ENCODE measurements at regions not wholly inside any gene's neighbourhood (a gene's known extent, or its start where the extent isn't known, plus 50 kb on each side); places are given as distances from the start of the nearest gene placed in this dataset.
"Not testable (repeated sequence)": the region's sequence is repeated elsewhere in the genome, so short reads cannot be mapped to it uniquely, and the experiment has no call there.

DNA sequence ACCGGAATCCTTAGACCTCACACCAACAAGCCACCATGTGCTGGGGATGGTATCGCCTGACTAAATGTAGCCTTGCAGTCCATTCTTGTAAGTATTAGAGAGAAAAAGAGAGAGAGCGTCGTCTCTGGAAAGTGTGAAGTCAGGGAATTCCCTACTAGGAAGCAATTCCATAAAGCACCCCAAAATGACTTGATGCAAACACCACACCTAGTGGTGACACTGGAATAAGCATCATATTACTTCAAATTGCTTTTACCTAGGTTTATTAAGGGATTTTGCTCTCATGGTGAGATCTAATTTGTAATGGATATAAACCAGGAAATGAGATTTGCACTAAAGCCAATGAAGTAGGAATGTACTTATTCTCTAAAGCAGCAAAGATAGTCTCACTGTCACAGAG is 111.4 kb upstream of the METTL9 start:
- not testable (repeated sequence) for DNase-seq

DNA sequence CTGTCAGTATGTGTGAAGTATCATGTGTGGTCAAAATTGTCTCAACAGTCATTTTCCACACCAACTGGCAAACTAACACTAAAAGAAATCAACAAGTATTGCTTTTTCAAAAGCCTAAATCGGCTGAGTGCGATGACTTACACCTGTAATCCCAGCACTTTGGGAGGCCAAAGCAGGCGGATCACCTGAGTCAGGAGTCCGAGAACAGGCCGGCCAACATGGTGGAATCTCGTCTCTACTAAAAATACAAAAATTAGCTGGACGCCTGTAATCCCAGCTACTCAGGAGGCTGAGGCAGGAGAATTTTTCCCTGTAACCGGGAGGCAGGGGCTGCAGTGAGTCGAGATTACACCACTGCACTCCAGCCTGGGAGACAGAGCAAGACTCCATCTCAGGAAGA is 100.3 kb upstream of the METTL9 start:
- not testable (repeated sequence) for DNase-seq

DNA sequence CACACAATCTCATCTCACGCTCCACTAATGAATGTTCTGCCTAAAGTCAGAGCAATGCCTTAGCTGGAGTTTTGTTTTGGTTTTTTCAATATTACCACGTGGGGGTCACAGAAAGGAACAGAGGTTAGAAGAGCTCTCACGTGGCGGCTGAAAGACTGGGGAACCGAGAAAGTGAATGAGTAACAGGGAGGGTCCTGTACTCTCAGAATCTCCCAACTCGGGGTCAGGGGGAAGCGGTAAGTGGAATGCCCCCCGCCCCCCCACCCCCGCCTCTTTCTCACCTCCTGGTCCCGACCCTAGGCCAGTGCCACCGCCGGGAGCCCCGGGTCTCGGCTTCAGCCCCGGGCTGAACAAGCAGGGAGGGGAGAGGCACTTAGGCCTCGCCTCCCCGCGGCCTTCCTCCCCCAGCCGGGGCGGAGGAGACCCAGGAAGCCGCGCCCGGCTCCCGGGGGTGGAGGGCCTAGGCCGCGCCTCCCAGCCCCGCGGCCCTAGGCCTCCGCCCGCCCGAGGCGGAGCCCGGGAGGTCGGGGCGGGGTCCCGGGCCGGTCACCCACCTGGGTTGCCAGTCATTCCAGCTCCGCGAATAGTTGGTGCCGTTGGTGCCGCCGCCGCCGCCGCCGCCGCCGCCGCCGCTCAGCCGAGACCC is 98.0 kb upstream of the METTL9 start:
- DNase-seq = not testable (repeated sequence)

DNA sequence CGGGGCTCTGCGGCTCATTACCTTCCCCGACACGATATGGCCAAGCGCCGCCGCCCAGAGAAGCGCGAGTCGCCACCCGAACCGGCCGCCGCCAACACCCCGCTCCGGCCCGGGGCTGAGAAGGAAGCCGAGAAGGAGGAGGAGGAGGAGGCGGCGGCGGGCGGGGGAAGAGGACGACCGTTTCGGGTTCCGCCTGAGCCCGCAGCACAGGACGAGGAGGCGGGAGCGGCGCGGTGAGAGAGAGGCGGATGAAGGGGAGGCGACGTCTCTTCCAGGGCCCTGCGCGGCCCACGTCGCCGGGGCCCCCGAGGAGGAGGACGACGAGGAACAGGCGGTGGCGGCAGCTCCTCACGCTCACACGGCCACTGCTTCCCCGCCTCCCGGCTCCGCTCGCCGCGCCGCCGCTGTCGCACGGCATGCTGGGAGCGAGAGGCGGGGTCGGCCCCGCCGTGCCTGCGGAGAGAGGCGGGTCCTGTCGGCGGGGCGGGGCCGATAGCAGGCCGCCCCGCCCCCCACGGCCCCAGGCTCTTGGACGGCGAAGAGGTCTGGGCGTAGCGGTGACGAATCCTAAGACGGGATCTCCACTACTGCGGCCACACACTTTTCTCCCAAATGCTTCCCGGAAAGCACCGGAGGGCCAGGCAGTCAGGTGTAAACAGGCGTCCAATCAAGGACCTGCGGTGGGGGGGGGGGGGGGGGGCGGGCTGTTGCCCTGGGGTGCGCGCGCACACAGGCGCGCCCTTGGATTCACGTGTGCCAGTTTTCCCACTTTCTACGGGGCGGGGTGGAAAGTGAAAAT is 97.3 kb upstream of the METTL9 start:
- DNase-seq = peak; percentile 89

DNA sequence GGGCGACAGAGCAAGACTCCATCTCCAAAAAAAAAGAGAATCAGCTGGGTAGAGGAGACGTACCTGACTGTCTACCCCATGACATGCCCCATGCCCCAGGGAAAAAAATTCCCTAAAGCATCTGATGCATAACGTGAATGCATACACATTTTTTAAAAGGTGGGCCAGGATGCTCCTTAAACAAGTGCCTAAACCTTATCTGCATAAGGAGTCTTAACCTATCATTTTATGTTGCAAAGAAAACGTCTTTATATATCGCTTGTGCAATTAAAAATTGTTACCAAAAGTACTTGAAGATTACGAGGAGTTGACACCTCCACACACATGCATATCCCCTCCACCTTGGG is 95.8 kb upstream of the METTL9 start:
- not testable (repeated sequence) for DNase-seq

DNA sequence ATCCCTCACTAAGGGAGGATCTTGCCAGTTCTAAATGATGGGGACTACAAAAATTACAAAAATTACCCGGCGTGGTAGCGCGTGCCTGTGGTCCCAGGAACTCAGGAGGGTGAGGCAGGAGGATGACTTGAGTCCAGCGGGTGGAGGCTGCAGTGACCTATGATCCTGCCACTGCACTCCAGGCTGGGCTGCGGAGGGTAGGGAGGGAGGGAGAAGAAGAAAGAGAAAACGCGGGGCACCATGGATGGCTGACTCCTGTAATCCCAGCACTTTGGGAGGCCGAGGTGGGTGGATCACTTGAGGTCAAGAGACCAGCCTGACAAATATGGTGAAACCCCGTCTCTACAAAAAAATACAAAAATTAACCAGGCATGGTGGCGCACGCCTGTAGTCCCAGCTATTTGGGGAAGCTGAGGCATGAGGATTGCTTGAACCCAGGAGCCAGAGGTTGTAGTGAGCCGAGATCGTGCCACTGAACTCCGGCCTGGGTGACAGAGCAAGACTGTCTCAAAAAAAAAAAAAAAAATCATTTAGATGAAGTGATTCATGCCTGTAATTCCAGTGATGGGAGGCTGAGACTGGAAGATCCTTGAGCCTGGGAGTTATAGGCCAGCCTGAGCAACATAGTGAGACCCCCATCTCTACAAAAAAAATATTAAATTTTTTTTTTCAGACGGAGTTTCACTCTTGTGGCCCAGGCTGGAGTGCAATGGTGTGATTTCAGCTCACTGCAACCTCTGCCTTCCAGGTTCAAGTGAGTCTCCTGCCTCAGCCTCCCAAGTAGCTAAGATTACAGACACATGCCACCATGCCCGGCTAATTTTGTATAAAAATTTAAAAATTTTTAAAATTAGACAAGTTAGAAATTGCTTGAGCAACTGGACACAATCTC is 95.2 kb upstream of the METTL9 start:
- DNase-seq = not testable (repeated sequence)

DNA sequence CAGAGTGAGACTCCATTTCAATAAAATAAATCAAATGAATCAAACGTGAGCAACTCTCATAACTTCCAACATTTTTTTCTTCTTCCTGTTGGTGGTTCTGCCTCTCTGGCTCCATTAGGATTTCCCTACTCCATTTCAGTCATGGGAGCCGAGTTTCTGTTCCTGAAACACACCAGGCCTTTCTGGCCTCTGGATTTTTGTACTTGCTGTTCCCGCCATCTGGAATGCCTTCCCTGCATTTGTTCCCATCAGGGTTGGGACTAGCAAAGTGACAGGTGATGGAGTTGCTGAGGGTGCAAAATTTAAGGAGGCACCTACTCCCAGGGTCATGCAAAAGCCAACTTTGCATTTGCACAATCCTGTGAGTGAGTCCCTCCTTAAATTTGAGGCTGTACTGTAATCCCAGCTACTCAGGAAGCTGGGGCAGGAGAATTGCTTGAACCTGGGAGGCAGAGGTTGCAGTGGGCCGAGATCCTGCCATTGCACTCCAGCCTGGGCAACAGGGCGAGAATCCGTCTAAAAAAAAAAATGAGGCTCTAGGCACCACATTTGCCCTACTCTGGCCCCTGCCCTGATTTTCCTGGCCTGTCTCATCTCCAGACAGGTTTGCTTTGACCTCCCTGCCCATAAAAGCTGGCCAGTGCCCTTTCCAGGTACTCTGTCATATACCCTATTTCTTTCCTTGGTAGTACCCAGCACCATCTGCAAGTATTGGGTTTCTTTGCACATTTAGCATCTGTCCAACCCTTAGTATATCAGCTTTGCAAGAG is 93.4 kb upstream of the METTL9 start:
- DNase-seq = not testable (repeated sequence)

DNA sequence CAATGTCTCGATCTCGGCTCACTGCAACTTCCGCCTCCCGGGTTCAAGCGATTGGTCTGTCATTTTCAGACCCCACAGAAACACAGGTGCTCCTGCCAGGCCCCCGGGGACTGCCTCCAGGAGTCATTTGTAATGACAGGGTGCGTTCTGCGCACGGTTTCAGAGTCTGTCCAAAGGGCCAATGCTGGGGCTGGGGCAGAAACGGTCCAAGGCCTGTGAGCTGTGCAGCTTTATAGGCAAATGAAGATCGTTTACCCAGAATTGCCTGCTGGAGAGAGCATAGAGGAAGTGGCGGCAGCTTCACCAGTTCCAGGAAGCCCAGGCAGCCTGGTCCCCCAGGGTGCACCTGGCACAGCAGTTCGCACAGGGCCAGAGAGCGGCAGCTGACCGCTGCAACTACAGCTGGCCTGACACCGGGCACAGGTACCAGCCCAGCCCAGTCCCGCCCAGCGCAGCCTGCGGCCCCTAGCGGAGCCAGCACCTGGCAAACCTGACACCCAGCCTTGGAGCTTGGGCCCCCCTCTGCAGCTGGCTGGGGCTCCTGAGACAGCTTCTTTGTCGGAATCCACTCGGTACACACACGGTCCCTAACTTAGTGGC is 92.4 kb upstream of the METTL9 start:
- not testable (repeated sequence) for DNase-seq

DNA sequence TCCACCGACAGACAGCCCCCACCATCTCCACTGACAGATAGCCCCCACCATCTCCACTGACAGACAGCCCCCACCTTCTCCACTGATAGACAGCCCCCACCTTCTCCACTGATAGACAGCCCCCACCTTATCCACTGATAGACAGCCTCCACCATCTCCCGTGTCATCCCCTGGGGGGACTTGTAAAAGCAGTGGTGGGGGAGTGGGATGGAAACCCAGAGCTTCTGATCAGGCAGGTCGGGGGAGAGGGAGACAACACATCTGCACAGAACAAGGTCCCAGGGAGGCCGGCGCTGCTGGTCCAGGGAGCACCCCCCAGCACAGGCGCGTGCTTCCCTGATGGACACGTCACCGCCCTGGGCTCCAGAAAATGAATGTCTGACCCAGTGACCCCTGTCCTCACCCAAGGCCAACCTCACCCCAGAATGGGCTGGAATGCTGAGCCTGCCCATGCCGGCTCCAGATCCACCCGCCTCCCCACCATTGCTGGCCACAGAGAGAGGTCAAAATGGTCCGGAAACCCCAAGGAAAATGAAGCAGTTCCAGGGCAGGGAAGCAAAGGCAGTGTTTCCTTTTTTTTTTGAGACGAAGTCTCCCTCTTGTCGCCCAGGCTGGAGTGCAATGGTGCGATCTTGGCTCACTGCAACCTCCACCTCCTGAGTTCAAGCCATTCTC is 91.6 kb upstream of the METTL9 start:
- not testable (repeated sequence) for DNase-seq

DNA sequence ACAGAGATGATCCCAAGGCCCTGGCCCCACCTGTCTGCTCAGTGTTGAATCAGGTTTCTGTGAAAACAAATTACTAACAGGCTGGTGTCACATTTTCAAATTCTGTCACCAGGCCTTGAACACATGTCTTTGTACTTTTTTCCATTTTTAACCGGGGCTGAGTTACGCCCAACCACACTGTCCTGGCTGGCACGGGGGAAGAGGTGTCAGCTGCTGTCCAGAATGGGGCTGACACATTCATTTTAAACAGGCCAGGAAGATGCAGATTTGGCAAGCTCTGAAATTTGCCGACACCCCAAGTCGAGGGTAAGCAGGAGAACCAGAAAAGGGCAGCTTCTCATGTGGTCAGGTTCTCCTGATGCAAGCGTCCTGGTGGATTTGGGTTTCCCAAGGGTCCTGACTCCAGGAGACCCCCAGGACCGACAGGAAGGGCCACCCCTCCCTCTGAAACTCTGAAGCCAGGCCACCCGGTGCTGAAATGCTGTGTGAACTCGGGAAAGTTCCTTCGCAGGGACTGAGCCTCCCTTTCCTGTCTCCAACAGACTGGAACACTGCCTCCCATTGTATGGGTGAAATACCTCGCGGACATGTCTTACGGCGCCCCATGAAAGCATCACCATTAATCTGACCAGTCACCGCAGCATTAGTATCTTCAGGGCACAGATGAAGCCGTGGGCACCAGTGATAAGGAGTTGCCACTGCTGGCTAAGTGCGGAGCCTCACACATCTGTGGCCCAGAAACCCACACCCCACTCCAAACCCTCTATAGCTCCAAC is 90.5 kb upstream of the METTL9 start:
- DNase-seq = not testable (repeated sequence)

DNA sequence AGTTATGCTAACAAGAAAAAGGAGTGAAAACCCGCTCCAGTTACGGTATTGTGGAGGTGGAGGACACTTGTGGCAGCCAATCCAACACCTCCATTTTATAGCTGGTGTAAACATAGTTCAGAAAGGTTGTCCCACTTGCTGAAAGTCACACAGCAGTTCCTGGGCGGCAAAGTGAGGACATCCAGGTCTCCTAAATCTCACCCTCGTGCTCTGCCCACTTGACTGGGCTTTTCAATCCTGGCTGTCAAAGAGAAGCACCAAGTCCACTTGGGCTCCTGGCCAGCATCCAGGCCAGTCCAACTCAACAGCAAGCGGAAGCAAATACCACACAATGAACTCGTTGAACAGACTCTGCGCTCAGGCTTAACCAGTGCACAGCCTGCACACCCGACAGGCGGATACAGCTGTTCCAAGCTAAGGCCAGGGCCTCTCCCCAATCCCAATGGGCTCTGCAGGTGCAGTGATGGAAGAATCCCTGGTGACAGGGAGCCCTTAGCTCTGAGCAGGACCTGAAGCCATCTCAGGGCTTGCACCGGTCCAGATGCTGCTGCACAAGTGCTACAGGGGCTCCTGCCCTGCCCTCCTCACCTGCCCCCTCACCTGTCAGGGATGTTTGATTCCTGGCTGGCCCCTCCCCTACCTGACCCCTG is 89.8 kb upstream of the METTL9 start:
- not testable (repeated sequence) for DNase-seq

DNA sequence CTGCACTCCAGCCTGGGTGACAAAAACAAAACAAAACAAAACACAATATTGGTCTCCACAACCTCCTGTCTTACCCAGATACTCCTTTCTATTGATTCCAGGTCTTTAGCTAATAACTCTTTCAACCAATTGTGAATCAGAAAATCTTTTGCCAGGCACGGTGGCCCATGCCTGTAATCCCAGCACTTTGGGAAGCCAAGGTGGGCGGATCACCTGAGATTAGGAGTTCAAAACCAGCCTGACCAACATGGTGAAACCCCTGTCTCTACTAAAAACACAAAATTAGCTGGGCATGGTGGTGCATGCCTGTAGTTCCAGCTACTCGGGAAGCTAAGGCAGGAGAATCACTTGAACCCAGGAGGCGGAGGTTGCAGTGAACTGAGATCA is 88.5 kb upstream of the METTL9 start:
- DNase-seq = not testable (repeated sequence)

DNA sequence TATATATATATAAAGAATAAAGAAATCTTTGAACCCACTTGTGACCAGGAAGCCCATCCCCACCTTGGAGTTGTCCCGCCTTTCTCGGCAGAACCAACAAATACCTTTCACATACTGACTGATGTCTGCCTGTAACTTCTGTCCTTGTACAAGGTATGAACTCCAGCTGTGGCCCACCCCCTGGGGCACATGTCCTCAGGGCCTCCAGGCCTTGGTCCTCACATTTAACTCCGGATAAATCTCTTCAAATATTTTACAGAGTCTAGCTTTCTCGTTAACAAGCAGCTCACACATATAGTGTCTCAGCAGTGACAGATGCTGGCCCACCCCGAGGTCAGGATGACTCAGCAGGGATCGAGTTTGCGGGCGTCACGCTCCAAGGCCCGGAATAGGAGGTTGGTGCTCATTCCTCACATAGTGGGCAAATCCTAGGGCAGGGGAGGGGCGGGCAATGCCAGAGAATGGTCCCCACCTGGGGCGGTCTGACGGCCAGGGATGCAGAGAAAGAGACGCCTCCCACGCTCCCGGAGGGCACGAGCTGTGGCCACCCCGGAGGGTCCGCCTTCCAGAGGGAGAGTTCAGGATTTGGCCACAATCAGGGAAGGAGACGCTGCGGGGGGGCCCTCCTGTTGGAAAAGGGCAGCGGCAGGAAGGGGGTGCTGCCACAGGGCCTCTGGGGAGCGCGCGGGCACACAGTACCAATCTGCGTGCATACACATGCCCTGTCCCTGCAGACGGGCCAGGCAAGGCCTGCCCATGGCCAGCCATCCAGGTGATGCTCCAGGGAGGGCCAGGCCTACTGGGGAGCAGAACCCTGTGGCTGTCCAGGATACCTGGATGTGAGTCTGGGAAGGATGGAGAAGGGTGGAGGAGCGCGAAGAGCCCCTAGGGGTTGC is 87.8 kb upstream of the METTL9 start:
- DNase-seq = peak; percentile 76

DNA sequence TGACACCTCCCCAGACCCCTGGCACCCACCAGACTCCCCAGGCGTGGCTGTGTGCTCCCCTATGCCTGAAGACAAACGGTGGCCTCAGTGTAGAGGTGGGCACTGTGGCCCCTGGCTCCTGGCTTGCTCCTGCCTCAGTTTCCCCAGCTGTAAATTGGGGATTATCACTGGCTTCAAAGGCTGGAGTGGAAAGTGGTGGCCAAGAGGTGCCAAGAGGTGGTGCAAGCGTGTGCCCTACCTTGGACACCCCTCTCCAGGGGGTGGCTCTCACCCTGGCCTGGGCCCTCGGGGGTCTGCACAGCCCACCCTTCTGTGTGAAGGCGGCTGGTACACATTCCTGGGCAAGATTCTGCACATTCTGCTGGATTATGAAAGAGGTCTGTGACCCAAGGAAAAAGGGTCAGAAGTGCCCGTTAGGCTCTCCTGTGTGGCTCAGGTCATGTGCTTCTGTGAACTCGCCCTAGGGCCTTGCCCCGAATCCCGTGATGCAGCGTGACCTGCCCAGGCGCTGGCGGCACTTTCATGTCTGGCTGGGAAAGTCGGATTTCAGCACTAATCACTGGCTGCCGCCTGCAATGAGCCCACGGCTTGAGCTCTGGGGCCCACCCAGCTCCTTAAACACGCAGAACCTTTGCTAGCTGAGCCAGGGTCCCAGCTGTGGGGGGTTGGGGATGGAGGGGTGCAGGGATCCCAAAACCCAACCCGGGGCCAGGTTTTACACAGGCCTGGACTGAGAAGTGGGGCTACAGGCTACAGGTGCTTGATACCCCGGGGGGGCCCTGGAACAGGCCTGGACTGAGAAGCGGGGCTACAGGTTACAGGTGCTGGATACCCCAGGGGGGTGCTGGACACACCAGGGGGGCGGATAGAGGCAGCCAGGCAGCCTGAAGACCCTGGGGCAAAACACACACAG is 86.8 kb upstream of the METTL9 start:
- not testable (repeated sequence) for DNase-seq

DNA sequence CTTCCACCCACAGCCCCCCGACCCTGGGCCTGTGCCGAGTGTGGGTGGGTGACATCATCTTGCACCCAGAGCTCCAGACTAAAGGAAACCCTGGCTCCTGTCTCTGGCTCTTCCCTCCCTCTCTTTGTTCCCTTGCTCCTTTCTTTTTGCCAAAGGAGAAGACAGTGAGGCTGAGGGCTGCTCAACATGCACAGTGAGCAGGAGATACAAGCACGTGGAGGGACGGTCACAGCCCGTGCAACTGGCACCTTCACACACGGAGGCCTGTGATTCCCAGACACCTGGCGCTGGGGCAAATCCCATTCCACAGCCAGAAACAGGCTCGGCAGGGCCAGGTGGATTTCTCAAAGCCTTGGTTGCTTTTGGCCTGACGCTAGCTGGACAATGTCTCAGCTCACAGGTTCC is 86.0 kb upstream of the METTL9 start:
- peak; percentile 31 for DNase-seq

DNA sequence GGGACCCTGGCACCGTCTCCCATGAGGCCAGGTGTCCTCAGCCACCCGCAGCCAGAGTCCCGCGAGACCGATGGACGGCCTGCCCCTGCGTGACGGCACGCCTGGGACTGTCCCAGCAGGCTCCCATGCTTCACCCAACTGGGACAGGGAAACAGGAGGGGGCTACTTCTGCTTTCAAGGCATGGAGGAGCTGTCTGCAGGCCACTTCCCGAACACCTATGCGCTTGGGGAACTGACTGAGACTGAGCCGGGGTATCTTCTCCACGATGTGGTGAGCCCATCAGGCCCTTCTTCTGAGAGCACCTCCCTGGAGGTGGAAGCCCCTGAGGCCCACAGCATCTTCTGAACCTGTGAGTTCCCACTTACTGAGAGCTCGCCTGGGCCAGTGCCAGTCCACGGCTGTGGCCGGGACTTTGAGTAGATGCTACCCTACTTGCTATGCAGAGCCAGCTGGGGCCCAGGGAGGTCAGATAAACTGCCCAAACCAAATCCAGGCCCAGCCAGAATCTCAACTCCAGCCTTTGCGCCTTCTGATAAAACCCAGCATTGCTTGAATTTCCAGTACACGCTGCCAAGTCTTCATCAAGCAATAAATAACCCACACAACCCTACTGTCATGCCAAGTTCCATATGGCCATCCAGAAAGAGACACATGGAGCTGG is 85.4 kb upstream of the METTL9 start:
- DNase-seq = peak; percentile 69

DNA sequence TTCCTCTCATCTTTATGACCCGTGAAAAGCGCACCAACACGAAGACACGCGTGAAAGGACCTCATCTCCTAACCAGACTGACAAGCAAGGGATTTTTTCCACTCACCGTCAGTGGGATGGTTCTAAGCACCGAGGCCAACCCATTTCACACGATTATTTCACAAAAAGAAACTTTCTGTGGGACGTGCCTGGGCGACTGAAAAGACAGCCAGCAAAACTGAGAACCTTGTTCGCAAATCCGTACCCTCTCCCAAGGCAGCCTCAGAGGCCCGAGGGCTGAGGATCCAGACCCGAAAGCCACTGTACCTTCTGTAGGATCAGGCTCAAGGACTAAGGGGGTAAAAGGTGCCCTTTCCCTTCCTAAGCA is 84.9 kb upstream of the METTL9 start:
- not testable (repeated sequence) for DNase-seq

DNA sequence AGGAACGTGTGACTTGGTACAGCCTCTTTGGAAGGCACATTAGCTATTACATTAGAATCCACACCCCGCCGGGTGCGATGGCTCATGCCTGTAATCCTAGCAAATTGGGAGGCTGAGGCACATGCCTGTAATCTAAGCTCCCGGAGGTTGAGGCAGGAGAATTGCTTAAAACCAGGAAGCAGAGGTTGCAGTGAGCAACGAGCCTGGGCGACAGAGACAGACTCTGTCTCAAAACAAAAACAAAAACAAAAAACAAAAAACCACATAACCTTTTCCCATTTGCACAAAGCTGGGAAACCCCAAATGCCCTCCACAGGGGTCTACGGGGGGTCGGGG is 82.7 kb upstream of the METTL9 start:
- not testable (repeated sequence) for DNase-seq

All from NCI-H2171 treated with DMSO at 0.1 percent for 48 hours (cell line).